Breast epithelium (tissue), 3 donors: ENCODE measurements at regions not wholly inside any gene's neighbourhood (a gene's known extent, or its start where the extent isn't known, plus 50 kb on each side); places are given as distances from the start of the nearest gene placed in this dataset.

Experiments
- CTCF ChIP-seq, 3 donors: fragments of 450-650 bp; IDR thresholded peaks; one replicate each; pipeline ENCODE4 v1.5.1; 2016 to 2017; ENCODE audit warnings: antibody characterized with exemption in 3 of 3, mild to moderate bottlenecking in 3 of 3, moderate library complexity in 3 of 3
- POLR2A ChIP-seq: fragments of 450-650 bp; IDR thresholded peaks from one replicate; pipeline ENCODE4 v1.6.1; 2016; ENCODE audit warnings: antibody characterized with exemption, mild to moderate bottlenecking, moderate library complexity
- POLR2AphosphoS5 ChIP-seq, 3 donors: sonication (generic); formaldehyde crosslinking; IDR thresholded peaks; one replicate each; pipeline ENCODE4 v1.6.1; 2017; ENCODE audit warnings: antibody characterized with exemption in 3 of 3

GRCh38 chr5:2663489-2663888 lies 88.0 kb downstream of the IRX2 start:
- TF ChIP-seq POLR2A (no peak), CTCF (IDR thresholded peaks at IDR 0.05) (no peak), POLR2AphosphoS5 (IDR thresholded peaks at IDR 0.05) (no peak)
